PC-3 (cell line): ENCODE measurements at regions not wholly inside any gene's neighbourhood (a gene's known extent, or its start where the extent isn't known, plus 50 kb on each side); places are given as distances from the start of the nearest gene placed in this dataset.

ENCODE experiments used
- ATAC-seq: fragments of 200-7000 bp; cut with Tn5 transposase; 2 replicates; pipeline ENCODE4 v1.9.1; 2020; ENCODE audit warnings: mild to moderate bottlenecking, moderate library complexity
- BruUV-seq: library from RNA; stranded (reverse); fragments of 400-500 nt; replicated peaks from 2 replicates; lab custom pipeline; 2021; lab: Mats Ljungman, UMichigan
- CTCF ChIA-PET: fragments of 300-600 bp; sonication (Branson Sonifier 250); formaldehyde crosslinking; loops from one replicate; lab custom pipeline; 2022; ENCODE audit warnings: antibody characterized with exemption; lab: Charles Lee
- POLR2A ChIA-PET: fragments of 300-600 bp; sonication (Branson Sonifier 250); formaldehyde crosslinking; loops from one replicate; lab custom pipeline; 2022; ENCODE audit warnings: antibody characterized with exemption; ENCODE audit not compliant: unreplicated experiment; lab: Charles Lee
- DNase-seq: peaks from one replicate; pipeline ENCODE4 v3.0.0-alpha.2; 2015
- H2AFZ ChIP-seq: fragments of 300-600 bp; sonication (generic); 2 replicates; pipeline ENCODE4 v1.6.0; 2016; ENCODE audit warnings: antibody characterized with exemption, low read length
- H3F3A ChIP-seq: fragments of 300-600 bp; sonication (generic); one replicate; pipeline ENCODE4 v1.6.0; 2017; ENCODE audit warnings: antibody characterized with exemption, low read length, control low read depth, mild to moderate bottlenecking; ENCODE audit not compliant: unreplicated experiment
- H3K27ac ChIP-seq: fragments of 300-600 bp; sonication (generic); 2 replicates; pipeline ENCODE4 v1.5.1; 2016; ENCODE audit warnings: mild to moderate bottlenecking, low read length
- H3K27me3 ChIP-seq: fragments of 300-600 bp; sonication (generic); 2 replicates; pipeline ENCODE4 v1.6.1; 2016; ENCODE audit warnings: low read length, mixed read lengths
- H3K36me3 ChIP-seq: fragments of 300-600 bp; sonication (generic); 2 replicates; pipeline ENCODE4 v1.6.1; 2016; ENCODE audit warnings: low read depth, mixed run types, low read length, mixed read lengths
- H3K4me1 ChIP-seq: fragments of 300-600 bp; sonication (generic); 2 replicates; pipeline ENCODE4 v1.5.1; 2016; ENCODE audit warnings: low read length; ENCODE audit not compliant: insufficient read depth
- H3K4me2 ChIP-seq: fragments of 300-600 bp; sonication (generic); 2 replicates; pipeline ENCODE4 v1.6.0; 2016; ENCODE audit warnings: low read length
- H3K4me3 ChIP-seq: fragments of 300-600 bp; sonication (generic); 2 replicates; pipeline ENCODE4 v1.5.1; 2016; ENCODE audit warnings: mild to moderate bottlenecking, low read length, mixed read lengths
- H3K79me2 ChIP-seq: fragments of 300-600 bp; sonication (generic); 2 replicates; pipeline ENCODE4 v1.6.1; 2017; ENCODE audit warnings: low read length, mixed read lengths
- H3K9ac ChIP-seq: fragments of 300-600 bp; sonication (generic); 2 replicates; pipeline ENCODE4 v1.6.0; 2016; ENCODE audit warnings: mild to moderate bottlenecking, low read length
- H3K9me2 ChIP-seq: fragments of 300-600 bp; sonication (generic); replicated peaks from 2 replicates; pipeline ENCODE4 v1.6.1; 2016; ENCODE audit warnings: mixed run types, low read length, mixed read lengths
- H3K9me3 ChIP-seq: fragments of 300-600 bp; sonication (generic); 2 replicates; pipeline ENCODE4 v1.6.1; 2016; ENCODE audit warnings: low read length, mixed read lengths
- H4K20me1 ChIP-seq: fragments of 300-600 bp; sonication (generic); 2 replicates; pipeline ENCODE4 v1.6.1; 2016; ENCODE audit warnings: low read length, mixed read lengths
- EZH2 ChIP-seq: fragments of 300-600 bp; sonication (generic); IDR thresholded peaks from one replicate; pipeline ENCODE4 v1.6.1; 2017; ENCODE audit warnings: antibody characterized with exemption, mild to moderate bottlenecking, low read length; ENCODE audit not compliant: unreplicated experiment
- EZH2phosphoT487 ChIP-seq: fragments of 300-600 bp; sonication (generic); IDR thresholded peaks from 2 replicates; pipeline ENCODE4 v1.6.1; 2018; ENCODE audit warnings: mild to moderate bottlenecking, antibody characterized with exemption, low read length, borderline replicate concordance
- intact Hi-C: fragments of 100-400 bp; cut with micrococcal nuclease; formaldehyde crosslinking; loops from 2 replicates; pipeline ENCODE4 v1.9.0; 2023
- TF ChIP-seq, protein P1 (sequence below): fragments of 300-600 bp; sonication (generic); conservative IDR thresholded peaks from 2 replicates; pipeline ENCODE4 v1.5.1; 2017; ENCODE audit warnings: antibody characterized with exemption, low read depth, mild to moderate bottlenecking, low read length

DNA sequence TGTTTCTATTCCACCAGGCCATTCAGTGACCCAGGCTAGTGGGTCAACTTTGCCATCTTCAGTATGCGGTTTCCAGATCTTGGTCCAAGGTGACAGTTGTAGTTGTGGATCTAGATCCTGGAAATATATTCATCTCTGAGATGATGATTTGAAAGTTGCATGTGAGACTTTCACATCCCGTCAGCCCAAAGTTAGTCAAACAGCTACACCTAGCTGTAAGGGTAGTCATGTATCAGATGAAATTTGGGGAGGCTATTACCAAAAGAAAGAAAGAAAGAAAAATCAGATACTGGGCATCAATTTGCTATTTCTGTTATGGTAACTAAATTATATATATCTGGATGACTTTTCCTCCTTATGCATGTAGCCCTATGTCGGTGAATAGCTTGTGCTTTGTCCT is 259.4 kb upstream of the ARX start:
- no peak overlapping the region for H3K4me3 ChIP-seq
- H3K4me1 ChIP-seq = no peaks in the 10 kb centered on the region
- intact Hi-C loops = no loop called here
- ChIA-PET CTCF (no interaction called here), POLR2A (no interaction called here)
- ATAC-seq = no peak
- BruUV-seq = no TSS peak
- no peaks in the 10 kb centered on the region for H3K36me3 ChIP-seq
- TF ChIP-seq EZH2phosphoT487 = no peak
- no peak for TF ChIP-seq EZH2
- TF ChIP-seq, protein P1, sequence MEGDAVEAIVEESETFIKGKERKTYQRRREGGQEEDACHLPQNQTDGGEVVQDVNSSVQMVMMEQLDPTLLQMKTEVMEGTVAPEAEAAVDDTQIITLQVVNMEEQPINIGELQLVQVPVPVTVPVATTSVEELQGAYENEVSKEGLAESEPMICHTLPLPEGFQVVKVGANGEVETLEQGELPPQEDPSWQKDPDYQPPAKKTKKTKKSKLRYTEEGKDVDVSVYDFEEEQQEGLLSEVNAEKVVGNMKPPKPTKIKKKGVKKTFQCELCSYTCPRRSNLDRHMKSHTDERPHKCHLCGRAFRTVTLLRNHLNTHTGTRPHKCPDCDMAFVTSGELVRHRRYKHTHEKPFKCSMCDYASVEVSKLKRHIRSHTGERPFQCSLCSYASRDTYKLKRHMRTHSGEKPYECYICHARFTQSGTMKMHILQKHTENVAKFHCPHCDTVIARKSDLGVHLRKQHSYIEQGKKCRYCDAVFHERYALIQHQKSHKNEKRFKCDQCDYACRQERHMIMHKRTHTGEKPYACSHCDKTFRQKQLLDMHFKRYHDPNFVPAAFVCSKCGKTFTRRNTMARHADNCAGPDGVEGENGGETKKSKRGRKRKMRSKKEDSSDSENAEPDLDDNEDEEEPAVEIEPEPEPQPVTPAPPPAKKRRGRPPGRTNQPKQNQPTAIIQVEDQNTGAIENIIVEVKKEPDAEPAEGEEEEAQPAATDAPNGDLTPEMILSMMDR = peak; percentile 32; the same call in 1 of the 2 replicates
- H3F3A ChIP-seq = no peaks in the 10 kb centered on the region
- H3K9me2 ChIP-seq = no peaks in the 10 kb centered on the region
- H3K9me3 ChIP-seq = no peaks in the 10 kb centered on the region
- peak; percentile 1 for DNase-seq
- no peak overlapping the region for H3K9ac ChIP-seq
- H3K79me2 ChIP-seq = no peaks in the 10 kb centered on the region
- no peaks in the 10 kb centered on the region for H3K27me3 ChIP-seq
- H3K4me2 ChIP-seq = no peak overlapping the region
- no peaks in the 10 kb centered on the region for H4K20me1 ChIP-seq
- H3K27ac ChIP-seq = no peak overlapping the region
- no peak overlapping the region for H2AFZ ChIP-seq

DNA sequence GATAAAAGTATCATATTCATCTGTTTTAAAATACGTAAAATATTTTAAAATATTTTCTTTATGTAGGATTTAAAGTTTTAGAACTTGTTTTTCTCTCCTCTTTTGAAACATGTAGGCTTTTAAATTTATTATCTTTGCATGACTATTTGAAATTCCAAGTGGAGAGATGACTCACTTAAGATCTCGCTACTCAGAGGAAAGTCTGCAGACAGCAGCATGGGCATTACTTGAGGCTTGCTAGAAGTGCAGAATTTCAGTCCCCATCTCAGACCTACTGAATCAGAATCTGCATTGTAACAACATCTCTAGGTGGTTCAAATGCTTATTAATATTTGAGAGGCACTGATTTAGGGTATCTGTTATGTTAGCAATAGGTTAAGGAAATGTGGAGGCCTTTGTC is 225.7 kb upstream of the ARX start:
- H3K4me3 ChIP-seq = no peak overlapping the region
- H3K27ac ChIP-seq = no peak overlapping the region
- no peaks in the 10 kb centered on the region for H3K79me2 ChIP-seq
- TF ChIP-seq EZH2 (no peak), EZH2phosphoT487 (no peak)
- TF ChIP-seq, protein P1 = no peak
- DNase-seq (no peak), ATAC-seq (no peak)
- POLR2A ChIA-PET = no interaction called here
- no peak overlapping the region for H2AFZ ChIP-seq
- no peaks in the 10 kb centered on the region for H4K20me1 ChIP-seq
- H3K9me2 ChIP-seq = no peaks in the 10 kb centered on the region
- intact Hi-C loops = no loop called here
- no peaks in the 10 kb centered on the region for H3K36me3 ChIP-seq
- H3K4me1 ChIP-seq = no peaks in the 10 kb centered on the region
- no peaks in the 10 kb centered on the region for H3K9me3 ChIP-seq
- H3K27me3 ChIP-seq = no peaks in the 10 kb centered on the region
- no peak overlapping the region for H3K4me2 ChIP-seq
- H3F3A ChIP-seq = no peaks in the 10 kb centered on the region
- CTCF ChIA-PET = no interaction called here
- no peak overlapping the region for H3K9ac ChIP-seq
- no TSS peak for BruUV-seq

DNA sequence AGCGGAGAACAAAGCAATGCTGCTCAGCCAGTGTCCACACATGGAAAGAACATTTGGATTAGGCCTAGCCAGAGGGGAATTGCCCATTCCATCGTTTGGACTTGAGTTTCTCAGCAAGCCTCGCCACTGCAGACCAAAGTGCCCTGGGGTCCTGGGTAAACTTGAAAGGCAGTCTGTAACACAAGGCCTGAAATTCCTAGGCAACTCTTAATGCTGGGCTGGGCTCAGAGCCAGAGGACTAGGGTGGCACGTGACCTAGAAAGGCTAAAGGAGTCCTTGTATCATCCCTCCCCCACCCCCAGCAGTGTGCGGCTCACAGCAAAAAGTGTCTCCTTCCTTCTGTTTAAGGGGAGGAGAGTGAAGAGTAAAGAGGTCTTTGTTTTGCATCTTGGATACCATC is 210.4 kb upstream of the ARX start:
- no peak overlapping the region for H3K4me3 ChIP-seq
- intact Hi-C loops = no loop called here
- ChIA-PET CTCF (no interaction called here), POLR2A (no interaction called here)
- H3K27me3 ChIP-seq = no peaks in the 10 kb centered on the region
- H3K9me2 ChIP-seq = no peaks in the 10 kb centered on the region
- H3K79me2 ChIP-seq = no peaks in the 10 kb centered on the region
- no peaks in the 10 kb centered on the region for H3K4me1 ChIP-seq
- H2AFZ ChIP-seq = no peak overlapping the region
- no peaks in the 10 kb centered on the region for H3F3A ChIP-seq
- H4K20me1 ChIP-seq = no peaks in the 10 kb centered on the region
- H3K9me3 ChIP-seq = no peaks in the 10 kb centered on the region
- no peak overlapping the region for H3K4me2 ChIP-seq
- no peak overlapping the region for H3K27ac ChIP-seq
- TF ChIP-seq EZH2 (no peak), EZH2phosphoT487 (no peak)
- TF ChIP-seq, protein P1 = no peak
- DNase-seq (no peak), ATAC-seq (no peak)
- no peak overlapping the region for H3K9ac ChIP-seq
- no peaks in the 10 kb centered on the region for H3K36me3 ChIP-seq
- no TSS peak for BruUV-seq
